ENCODE measurements at regions not wholly inside any gene's neighbourhood (a gene's known extent, or its start where the extent isn't known, plus 50 kb on each side); places are given as distances from the start of the nearest gene placed in this dataset.

- Mint-ChIP-seq H3K4me1 (ENCODE audit: unreplicated experiment) (no peaks in the 10 kb centered on the region), H3K9me3 (no peaks in the 10 kb centered on the region), H3K27ac (no peak overlapping the region), H3K4me3 (no peak overlapping the region), H3K36me3 (no peaks in the 10 kb centered on the region), H3K27me3 (peaks cover 2% of the 10 kb centered on the region)
- no peak for TF ChIP-seq CTCF (conservative IDR thresholded peaks at IDR 0.05)
- DNase-seq (ENCODE audit: extremely low spot score, unreplicated experiment), result no peak
Measured at GRCh38 chr2:33666879-33667278, 67.8 kb upstream of the FAM98A start.

DNA sequence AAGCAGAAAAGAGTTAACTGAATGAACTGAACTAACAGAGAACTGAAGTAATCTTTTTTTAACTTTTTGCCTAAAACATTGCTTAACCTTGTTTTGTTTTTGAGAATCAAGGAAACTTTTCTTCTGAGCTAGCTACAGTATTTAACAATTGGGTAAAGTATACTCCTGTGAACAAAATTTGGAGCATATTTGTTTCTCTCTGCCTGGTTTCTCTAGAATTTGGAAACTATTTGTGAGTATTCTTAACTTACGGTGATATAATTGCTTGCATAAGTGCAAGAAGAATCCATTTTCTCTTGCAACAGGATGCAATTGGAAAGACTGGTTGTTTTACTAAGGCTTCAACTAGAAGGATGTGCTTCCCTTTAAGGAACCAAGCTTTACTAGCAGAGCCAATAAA is 65.9 kb upstream of the FAM98A start:
- Mint-ChIP-seq H3K27me3 (no peaks in the 10 kb centered on the region), H3K36me3 (no peaks in the 10 kb centered on the region), H3K9me3 (no peaks in the 10 kb centered on the region), H3K4me3 (no peak overlapping the region), H3K27ac (no peak overlapping the region), H3K4me1 (ENCODE audit: unreplicated experiment) (no peaks in the 10 kb centered on the region)
- DNase-seq (ENCODE audit: extremely low spot score, unreplicated experiment), result no peak
- TF ChIP-seq CTCF (conservative IDR thresholded peaks at IDR 0.05), result no peak

DNA sequence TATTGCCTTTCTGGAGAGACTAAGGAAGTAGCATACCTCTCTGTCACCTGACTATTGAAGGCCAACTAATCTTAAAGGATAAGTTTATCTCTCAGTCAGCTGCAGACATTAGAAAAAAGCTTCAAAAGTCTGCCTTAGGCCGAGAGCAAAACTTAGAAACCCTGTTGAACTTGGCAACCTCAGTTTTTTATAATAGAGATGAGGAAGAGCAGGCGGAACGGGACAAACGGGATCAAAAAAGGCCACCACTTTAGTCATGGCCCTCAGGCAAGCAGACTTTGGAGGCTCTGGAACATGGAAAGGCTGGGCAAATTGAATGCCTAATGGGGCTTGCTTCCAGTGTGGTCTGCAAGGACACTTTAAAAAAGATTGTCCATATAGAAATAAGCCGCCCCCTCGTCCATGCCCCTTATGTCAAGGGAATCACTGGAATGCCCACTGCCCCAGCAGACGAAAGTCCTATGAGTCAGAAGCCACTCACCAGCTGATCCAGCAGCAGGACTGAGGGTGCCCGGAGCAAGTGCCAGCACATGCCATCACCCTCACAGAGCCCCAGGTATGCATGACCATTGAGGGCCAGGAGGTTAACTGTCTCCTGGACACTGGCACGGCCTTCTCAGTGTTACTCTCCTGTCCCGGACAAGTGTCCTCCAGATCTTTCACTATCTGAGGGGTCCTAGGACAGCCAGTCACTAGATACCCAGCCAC is 61.5 kb upstream of the FAM98A start:
- Mint-ChIP-seq H3K27me3 (no peaks in the 10 kb centered on the region), H3K27ac (no peak overlapping the region), H3K9me3 (no peaks in the 10 kb centered on the region), H3K4me3 (no peak overlapping the region), H3K4me1 (ENCODE audit: unreplicated experiment) (no peaks in the 10 kb centered on the region), H3K36me3 (no peaks in the 10 kb centered on the region)
- no peak for DNase-seq (ENCODE audit: extremely low spot score, unreplicated experiment)
- TF ChIP-seq CTCF (conservative IDR thresholded peaks at IDR 0.05), result no peak

- no peak for DNase-seq (ENCODE audit: extremely low spot score, unreplicated experiment)
- TF ChIP-seq CTCF (conservative IDR thresholded peaks at IDR 0.05), result no peak
- Mint-ChIP-seq H3K27ac (no peak overlapping the region), H3K27me3 (no peaks in the 10 kb centered on the region), H3K4me3 (no peak overlapping the region), H3K4me1 (ENCODE audit: unreplicated experiment) (no peaks in the 10 kb centered on the region), H3K36me3 (no peaks in the 10 kb centered on the region), H3K9me3 (no peaks in the 10 kb centered on the region)
Measured at GRCh38 chr2:33655626-33656320, 56.7 kb upstream of the FAM98A start.

GRCh38 chr2:33652830-33653229 is 53.7 kb upstream of the FAM98A start:
- H3K4me3 Mint-ChIP-seq, result no peak overlapping the region
- no peaks in the 10 kb centered on the region for H3K27me3 Mint-ChIP-seq
- TF ChIP-seq CTCF (conservative IDR thresholded peaks at IDR 0.05), result no peak
- DNase-seq (ENCODE audit: extremely low spot score, unreplicated experiment), result no peak
- no peaks in the 10 kb centered on the region for H3K36me3 Mint-ChIP-seq
- no peak overlapping the region for H3K27ac Mint-ChIP-seq
- H3K4me1 Mint-ChIP-seq (ENCODE audit: unreplicated experiment), result no peaks in the 10 kb centered on the region
- no peaks in the 10 kb centered on the region for H3K9me3 Mint-ChIP-seq
